Heart left ventricle (tissue), 13 donors: ENCODE measurements at regions not wholly inside any gene's neighbourhood (a gene's known extent, or its start where the extent isn't known, plus 50 kb on each side); places are given as distances from the start of the nearest gene placed in this dataset.

Experiments
- CTCF ChIP-seq, 12 donors: fragments of 200-600 bp; sonication (generic) in 4 of 12; IDR thresholded peaks; one replicate each; pipeline versions ENCODE4 v1.5.0 to v1.8.0; 2018 to 2022; ENCODE audit warnings: antibody characterized with exemption in 12 of 12, mild to moderate bottlenecking in 5 of 12
- POLR2A ChIP-seq, 2 donors: fragments of 450-650 bp; IDR thresholded peaks; one replicate each; pipeline ENCODE4 v1.6.1; 2017; ENCODE audit warnings: antibody characterized with exemption in 2 of 2, mild to moderate bottlenecking in 2 of 2, moderate library complexity in 2 of 2
- donor health status: ischemic (EF 13 %, LVEDD 7.1; RV severe dilation, severe dysfunction).
- donor health status: DM: no; HTN: yes; CAD: no.
- donor health status: DM: no; HTN: no; CAD: no.
- donor health status: ischemic (EF 25% LVEDD 6.9; RV normal size, moderate dysfunction).
- donor health status: ischemic (EF 25% LVEDD 5.7; RV mildly dilated, moderate dysfunction).
- donor health status: ischemic (EF 35%, LVEDD 5.7; RV mildly dilated, moderate dysfunction).
- donor health status: nonischemic (EF 11% LVEDD 7.7; RV severe dilation, severe dysfunction).
- donor health status: DM: yes; HTN: yes; CAD: no.
- donor health status: PGD.
- donor health status: ischemic (EF 29% LVEDD 5.4; RV normal size, mild dysfunction).
- donor health status: nonischemic (EF 23%, LVEDD 6.1; RV moderate dilation, normal function).

GRCh38 chr12:78550831-78551230, 313.7 kb upstream of the SYT1 start:
- TF ChIP-seq CTCF (IDR thresholded peaks at IDR 0.05) (no peak), POLR2A (IDR thresholded peaks at IDR 0.05) (no peak)
